GM19238 (cell line): ENCODE measurements at regions not wholly inside any gene's neighbourhood (a gene's known extent, or its start where the extent isn't known, plus 50 kb on each side); places are given as distances from the start of the nearest gene placed in this dataset.

Experiments
- DNase-seq: peaks from one replicate; pipeline ENCODE4 v3.0.0; 2011; ENCODE audit warnings: low spot score; ENCODE audit not compliant: insufficient read length

DNA sequence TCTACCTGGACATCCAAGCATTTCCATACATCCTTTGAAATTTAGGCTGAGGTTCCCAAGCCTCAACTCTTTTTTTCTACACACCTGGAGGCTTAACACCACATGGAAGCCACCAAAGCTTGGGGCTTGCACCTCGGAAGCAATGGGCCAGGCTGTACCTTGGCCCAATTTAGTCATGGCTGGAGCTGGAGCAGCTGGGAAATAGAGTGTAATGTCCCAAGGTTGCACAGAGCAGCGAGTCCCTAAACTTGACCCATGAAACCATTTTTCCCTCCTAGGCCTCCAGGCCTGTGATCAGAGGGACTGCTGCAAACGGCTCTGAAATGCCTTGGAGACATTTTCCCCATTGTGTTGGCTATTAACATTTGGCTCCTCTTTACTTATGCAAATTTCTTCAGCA, 1574.3 kb upstream of the ZEB2 start:
- DNase-seq, result no peak

DNA sequence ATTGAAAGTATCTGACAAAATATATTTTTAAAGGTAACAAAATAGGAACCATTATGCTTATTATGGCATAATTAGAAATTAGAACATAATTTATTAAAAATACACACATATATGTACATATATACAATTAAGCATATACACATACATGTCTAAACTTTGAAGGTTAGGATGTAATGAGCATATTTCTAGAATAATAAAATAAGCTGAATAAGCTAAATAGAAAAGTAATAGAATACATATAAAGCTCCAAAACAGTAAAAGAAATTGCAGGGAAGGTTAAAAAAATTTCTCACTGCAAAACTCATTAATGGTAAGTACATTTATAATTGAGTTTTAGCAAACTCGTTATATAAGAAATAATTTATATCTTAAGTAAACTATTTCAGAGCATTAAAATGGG, 1561.5 kb upstream of the ZEB2 start:
- no peak for DNase-seq

DNA sequence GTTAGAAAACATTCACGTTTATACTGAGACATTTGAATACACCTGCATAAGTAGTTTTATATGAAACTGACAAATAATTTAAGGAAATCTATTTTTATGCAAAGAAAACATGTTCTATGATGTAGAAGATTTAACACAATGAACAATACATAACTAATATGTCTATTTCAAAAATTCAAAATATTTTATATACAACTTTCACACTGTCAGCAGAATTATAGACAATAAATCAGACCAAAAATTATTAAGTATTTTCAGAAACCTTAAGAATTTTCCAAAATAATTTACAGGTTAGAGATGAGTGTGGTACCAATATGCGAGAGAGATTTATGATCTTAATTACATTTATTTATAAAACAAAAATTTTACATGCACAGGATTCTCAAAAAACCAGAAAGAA, 1561.0 kb upstream of the ZEB2 start:
- no peak for DNase-seq

GRCh38 chr2:146079216-146079615, 1559.3 kb upstream of the ZEB2 start:
- DNase-seq, result no peak

GRCh38 chr2:146077156-146077555, 1557.2 kb upstream of the ZEB2 start:
- no peak for DNase-seq

DNA sequence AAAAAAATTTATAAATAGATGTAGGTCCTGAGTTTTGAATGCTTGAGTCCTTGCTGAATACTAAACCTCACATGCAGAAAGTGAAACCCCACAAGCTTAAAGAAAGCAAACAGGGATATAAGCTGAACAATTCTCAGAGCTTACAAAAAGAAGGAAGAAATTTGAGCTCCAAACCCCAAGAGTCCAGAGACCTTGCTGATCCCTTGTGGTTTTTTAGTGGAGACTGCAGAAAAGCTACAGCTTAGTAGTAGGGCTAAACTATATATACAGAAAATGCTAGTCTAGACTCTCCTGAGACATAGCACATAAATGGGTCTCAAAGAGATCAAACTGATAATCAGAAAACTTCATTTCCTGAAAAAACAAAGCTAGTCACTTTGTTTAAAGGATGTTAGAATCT, 1548.1 kb upstream of the ZEB2 start:
- DNase-seq, result no peak

DNA sequence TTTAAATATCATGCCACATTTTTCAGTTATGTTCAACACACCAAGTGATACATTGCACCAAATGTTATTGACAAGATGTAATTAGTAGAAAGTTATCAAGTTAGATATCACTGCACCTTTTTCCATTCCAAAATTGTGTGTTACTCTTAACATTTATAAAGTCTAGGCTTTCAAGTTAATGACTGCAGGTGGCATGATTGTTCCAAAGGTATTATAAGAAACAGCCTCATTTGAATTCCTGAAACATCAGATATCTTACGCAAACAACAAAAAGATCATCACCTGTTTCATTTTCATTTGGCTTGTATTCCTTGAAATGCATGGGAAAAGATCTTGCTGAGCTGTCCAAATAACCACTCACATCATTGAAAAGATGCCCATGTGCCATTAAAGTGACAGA, 1528.2 kb upstream of the ZEB2 start:
- no peak for DNase-seq

GRCh38 chr2:146041274-146041910, 1521.5 kb upstream of the ZEB2 start:
- DNase-seq, result no peak

DNA sequence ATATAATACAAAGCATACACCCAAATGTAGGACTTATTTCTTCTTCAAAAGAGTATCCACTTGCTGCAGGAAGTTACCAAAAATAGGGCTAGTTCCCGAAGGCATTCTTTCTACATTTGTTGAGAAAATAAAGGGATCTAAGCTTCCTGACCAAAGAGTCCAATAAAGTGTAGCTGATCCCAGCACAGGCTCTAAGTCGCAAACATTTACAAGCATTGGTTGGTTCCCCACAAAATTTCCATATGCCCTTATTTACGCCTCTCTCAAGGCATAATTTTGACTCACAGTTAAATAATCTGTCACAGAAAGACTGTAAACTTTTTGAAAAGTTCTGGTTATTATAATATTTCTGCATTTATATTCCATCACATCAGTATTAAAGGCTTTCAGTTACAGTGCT, 1520.1 kb upstream of the ZEB2 start:
- no peak for DNase-seq

DNA sequence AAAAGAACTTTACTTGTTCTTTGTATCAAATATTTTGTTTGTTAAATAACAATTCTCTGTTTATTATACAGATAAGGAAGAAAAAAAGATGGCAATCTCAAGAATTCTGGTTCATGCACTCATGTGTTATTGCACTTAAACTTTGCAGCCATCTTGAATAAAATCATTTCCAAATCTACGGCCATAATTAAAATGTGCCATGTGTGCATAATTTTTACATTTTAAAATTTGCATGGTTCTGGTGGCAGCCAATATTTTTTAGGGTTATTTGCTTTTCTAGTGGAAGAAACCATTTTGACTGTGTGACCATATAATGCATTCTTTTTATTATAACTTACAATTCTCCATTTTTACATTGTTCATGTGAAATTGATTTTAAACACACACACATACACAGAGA, 1518.1 kb upstream of the ZEB2 start:
- DNase-seq, result no peak

- DNase-seq, result no peak
Measured at GRCh38 chr2:146037334-146037870, 1517.5 kb upstream of the ZEB2 start.

GRCh38 chr2:146031158-146031557, 1511.2 kb upstream of the ZEB2 start:
- no peak for DNase-seq

DNA sequence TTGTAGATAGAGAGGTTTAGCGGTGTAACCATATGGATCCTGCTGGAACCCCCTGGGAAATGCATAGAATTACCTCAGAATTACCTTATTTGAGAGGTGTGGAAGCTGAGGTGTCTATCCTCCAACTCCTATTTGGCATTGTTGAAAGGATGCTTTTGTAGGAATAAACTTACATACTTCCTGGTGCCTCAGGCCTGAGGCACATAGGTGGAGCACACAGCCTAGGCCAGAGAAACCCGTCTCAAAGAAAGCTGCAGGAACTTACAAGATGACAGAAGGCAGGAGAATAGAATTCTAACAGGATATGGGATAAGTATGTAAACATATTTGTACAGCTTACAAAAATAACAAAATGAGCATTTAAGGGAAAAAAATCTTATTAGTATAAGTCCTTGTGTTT, 1507.2 kb upstream of the ZEB2 start:
- no peak for DNase-seq

DNA sequence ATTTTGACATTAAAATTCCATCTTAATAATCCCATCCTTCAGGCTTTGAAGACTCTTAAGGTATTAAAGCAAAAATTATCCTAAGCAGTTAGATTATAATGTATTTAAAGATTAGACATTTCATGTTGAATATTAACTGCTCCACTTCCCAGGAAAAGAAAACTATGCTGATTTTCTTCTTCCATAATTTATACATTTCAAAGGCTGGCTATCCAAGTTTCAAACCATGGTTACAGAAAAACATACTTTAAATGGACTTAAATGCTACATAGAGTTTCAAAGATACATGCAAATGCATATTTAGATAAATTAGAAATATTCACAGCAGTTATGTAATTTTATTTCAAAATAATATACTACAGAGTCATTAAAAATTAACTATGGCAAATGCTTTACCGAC, 1505.6 kb upstream of the ZEB2 start:
- DNase-seq, result no peak

GRCh38 chr2:146024212-146024743, 1504.4 kb upstream of the ZEB2 start:
- no peak for DNase-seq

DNA sequence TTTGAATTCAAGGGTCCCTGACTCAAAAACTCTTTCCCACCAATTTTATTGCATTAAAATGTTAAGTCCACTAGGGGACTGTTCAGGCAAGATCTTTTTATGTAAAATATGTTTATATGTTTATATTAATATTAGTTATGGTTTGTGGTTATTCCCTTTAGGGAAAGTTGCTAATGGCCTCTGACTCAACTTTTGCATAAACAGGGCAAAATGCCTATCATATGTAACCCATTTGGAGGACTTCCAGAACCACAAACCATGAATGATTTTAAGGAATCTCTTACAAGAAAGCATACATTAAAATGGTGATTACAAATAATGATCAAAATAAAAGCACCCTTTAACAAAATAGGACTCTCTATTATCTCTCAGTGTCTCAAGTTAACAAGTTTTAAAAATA, 1484.5 kb upstream of the ZEB2 start:
- DNase-seq, result no peak

DNA sequence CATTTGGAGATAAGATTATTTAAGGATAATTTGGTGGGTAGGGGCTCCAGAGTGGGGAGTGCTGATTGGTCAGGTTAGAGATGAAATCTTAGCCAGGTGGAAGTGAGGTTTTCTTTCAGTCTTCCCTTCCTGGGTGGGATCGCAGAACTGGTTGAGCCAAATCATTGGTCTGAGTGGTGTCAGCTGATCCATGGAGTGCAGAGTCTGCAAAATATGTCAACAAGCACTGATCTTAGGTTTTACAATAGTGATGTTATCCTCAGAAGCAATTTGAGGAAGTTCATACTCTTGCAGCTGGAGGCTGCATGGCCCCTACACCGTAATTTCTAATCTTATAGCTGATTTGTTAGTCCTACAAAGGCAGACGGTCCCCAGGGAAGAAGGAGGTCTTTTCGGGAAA, 1483.4 kb upstream of the ZEB2 start:
- DNase-seq, result no peak

DNA sequence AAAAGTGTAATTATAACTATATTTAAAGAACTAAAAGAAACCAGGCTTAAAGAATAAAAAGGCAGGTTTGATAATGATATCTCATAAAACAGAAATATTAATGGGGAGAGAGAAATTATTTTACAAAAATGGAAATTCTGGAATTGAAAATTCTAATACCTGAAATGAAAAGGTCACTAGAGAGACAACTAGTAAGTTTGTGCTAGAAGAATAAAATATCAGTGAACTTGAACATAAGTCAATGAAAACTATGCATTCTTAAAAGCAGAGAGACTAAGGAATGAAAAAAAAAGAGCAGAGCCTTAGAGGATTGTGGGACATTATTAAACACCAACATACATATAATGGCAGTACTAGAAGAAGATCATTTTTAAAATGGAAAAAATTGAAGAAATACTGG, 1475.0 kb upstream of the ZEB2 start:
- no peak for DNase-seq

- DNase-seq, result no peak
Measured at GRCh38 chr2:145992572-145992971, 1472.7 kb upstream of the ZEB2 start.

GRCh38 chr2:145987793-145988192, 1467.9 kb upstream of the ZEB2 start:
- no peak for DNase-seq

DNA sequence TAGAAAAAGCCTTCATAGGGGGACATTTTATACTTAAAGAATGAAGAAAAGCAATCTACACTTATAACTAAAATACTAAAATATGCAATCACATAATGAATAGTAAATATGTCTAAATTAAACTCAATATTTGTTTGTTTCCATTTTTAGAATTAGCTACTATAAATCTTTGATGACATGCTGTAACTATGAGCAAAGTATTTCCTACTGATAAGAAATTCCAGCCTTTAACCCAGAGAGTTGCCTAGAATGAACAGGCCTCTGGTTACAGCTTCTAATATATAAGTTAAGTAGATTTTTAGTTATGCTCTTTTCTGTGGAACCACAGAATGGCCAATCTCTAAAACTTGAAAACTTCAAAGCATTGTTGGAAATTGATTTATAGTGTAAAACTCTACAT, 1465.6 kb upstream of the ZEB2 start:
- DNase-seq, result no peak

GRCh38 chr2:145984580-145984979, 1464.7 kb upstream of the ZEB2 start:
- no peak for DNase-seq

- no peak for DNase-seq
Measured at GRCh38 chr2:145980318-145980717, 1460.4 kb upstream of the ZEB2 start.

GRCh38 chr2:145975406-145975805, 1455.5 kb upstream of the ZEB2 start:
- DNase-seq, result no peak
